Stomach (tissue), 8 donors: ENCODE measurements at regions not wholly inside any gene's neighbourhood (a gene's known extent, or its start where the extent isn't known, plus 50 kb on each side); places are given as distances from the start of the nearest gene placed in this dataset.

Experiments
- DNase-seq, 2 donors: peaks; one replicate each; pipeline versions ENCODE4 v3.0.0 to v3.0.0-alpha.2; 2013 to 2019
- H3K27ac ChIP-seq, 5 donors: fragments of 200-600 bp in 4 of 5; sonication (generic) in 4 of 5; one replicate each; pipeline ENCODE4 v1.5.1; 2013 to 2019; ENCODE audit warnings: mild to moderate bottlenecking in 1 of 5, moderate library complexity in 1 of 5
- H3K27me3 ChIP-seq, 3 donors: fragments of 200-600 bp; sonication (generic); one replicate each; pipeline ENCODE4 v1.5.1; 2017 to 2019; ENCODE audit warnings: mixed run types in 1 of 3
- H3K36me3 ChIP-seq, 4 donors: fragments of 200-600 bp; sonication (generic); 1 replicate in 3 of 4; 2 replicates in 1 of 4; pipeline ENCODE4 v1.5.1; 2016 to 2019
- H3K4me1 ChIP-seq, 4 donors: fragments of 200-600 bp; sonication (generic); one replicate each; pipeline ENCODE4 v1.5.1; 2016 to 2019
- H3K4me3 ChIP-seq, 4 donors: fragments of 200-600 bp; sonication (generic) in 3 of 4; one replicate each; pipeline ENCODE4 v1.5.1; 2016 to 2019; ENCODE audit warnings: mild to moderate bottlenecking in 1 of 4
- H3K9me3 ChIP-seq, 4 donors: fragments of 200-600 bp; sonication (generic); one replicate each; pipeline ENCODE4 v1.5.1; 2016 to 2019
- EP300 ChIP-seq: sonication (generic); formaldehyde crosslinking; IDR thresholded peaks from one replicate; pipeline ENCODE4 v1.6.1; 2017; ENCODE audit warnings: antibody characterized with exemption
- POLR2A ChIP-seq, 4 donors: fragments of 450-650 bp; IDR thresholded peaks; one replicate each; pipeline ENCODE4 v1.6.1; 2016; ENCODE audit warnings: antibody characterized with exemption in 4 of 4, control low read depth in 2 of 4, mild to moderate bottlenecking in 1 of 4, moderate library complexity in 1 of 4
- POLR2AphosphoS5 ChIP-seq, 3 donors: sonication (generic); formaldehyde crosslinking; IDR thresholded peaks; one replicate each; pipeline ENCODE4 v1.6.1; 2016; ENCODE audit warnings: antibody characterized with exemption in 3 of 3
- WGBS, 5 donors: extraction: QIAGEN DNeasy Blood & Tissue Kit in 3 of 5; methylation state at CpG; one replicate each; pipeline versions ENCODE4 v1.1.5 to v1.1.7; 2013 to 2018; 5-methylcytosine and 5-hydroxymethylcytosine counted together
- intact Hi-C: fragments of 100-400 bp; cut with DNase I; formaldehyde crosslinking; loops from one replicate; pipeline ENCODE4 v1.15.1; 2023; ENCODE audit warnings: low total_unique reads
- TF ChIP-seq, protein P1 (sequence below), 7 experiments: fragments of 450-650 bp in 4 of 7; fragments of 200-600 bp in 3 of 7; sonication (generic) in 3 of 7; IDR thresholded peaks; one replicate each; pipeline ENCODE4 v1.5.1; 2016 to 2019; ENCODE audit warnings: antibody characterized with exemption in 7 of 7, control low read depth in 2 of 7, mild to moderate bottlenecking in 1 of 7
- donor health status: healthy with polysubstance abuse.
- donor health status: Bipolar disorder and iron deficiency.
- donor health status: healthy.

DNA sequence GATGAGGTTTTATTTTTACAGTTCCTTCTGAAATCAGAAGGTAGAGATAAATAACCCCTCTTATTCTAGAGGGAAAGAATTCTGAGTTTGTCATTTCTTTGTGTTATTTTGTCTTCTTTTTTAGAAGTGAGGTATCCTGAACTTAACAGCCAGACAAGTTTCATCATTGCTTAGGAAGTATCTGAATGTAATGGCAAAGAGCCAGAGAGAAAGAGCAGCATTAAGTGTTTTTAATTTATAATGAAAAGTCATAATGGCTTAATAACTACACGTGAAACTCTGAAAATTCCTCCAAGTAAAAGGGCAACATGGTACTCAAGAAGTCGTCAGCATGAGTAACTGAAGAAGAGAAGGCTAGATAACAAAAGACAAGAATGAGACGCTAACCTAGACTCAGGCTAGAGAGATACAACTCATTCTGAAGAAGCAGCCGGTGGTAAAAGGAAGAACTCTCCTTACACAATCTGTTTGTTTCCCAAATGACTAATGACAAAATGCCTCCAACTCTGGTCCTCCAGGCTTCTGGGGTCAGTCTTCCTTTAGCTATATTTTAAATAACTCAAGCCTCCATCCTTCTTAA, 116.2 kb upstream of the NECTIN3 start:
- WGBS, 5 donors = 74 to 80% (median 77%) methylated on average over 4 of the region's 4 CpGs
- H3K9me3 ChIP-seq = peaks cover 0 to 13% (median 6%) of the 10 kb centered on the region in 4 donors
- H3K27me3 ChIP-seq = no peaks in the 10 kb centered on the region
- H3K4me1 ChIP-seq = no peaks in the 10 kb centered on the region
- no peak overlapping the region for H3K4me3 ChIP-seq
- no peaks in the 10 kb centered on the region for H3K36me3 ChIP-seq
- no peak overlapping the region for H3K27ac ChIP-seq
- intact Hi-C loops = no loop called here
- TF ChIP-seq EP300 = no peak
- no peak for TF ChIP-seq POLR2A (IDR thresholded peaks at IDR 0.05)
- TF ChIP-seq, protein P1, sequence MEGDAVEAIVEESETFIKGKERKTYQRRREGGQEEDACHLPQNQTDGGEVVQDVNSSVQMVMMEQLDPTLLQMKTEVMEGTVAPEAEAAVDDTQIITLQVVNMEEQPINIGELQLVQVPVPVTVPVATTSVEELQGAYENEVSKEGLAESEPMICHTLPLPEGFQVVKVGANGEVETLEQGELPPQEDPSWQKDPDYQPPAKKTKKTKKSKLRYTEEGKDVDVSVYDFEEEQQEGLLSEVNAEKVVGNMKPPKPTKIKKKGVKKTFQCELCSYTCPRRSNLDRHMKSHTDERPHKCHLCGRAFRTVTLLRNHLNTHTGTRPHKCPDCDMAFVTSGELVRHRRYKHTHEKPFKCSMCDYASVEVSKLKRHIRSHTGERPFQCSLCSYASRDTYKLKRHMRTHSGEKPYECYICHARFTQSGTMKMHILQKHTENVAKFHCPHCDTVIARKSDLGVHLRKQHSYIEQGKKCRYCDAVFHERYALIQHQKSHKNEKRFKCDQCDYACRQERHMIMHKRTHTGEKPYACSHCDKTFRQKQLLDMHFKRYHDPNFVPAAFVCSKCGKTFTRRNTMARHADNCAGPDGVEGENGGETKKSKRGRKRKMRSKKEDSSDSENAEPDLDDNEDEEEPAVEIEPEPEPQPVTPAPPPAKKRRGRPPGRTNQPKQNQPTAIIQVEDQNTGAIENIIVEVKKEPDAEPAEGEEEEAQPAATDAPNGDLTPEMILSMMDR (IDR thresholded peaks at IDR 0.05) = no peak
- TF ChIP-seq POLR2AphosphoS5 (IDR thresholded peaks at IDR 0.05) = no peak
- no peak for DNase-seq

DNA sequence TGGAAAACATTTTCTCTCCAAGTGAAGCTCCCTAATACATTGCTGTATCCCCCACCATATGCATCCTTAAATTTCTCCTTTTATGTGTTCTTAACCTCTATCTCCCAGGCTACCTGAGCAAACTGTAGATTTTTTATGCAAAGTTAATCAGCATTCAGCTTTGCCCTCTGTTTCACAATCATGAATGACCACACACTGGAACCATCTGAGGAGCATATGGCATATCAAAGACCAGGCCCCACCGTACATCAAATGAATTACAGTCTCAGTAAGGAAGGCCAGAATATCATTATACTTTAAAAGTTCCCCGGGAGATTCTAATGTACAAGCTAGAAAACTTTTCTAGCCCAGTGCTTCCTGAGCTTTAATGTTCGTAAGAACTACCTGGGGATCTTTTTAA, 115.5 kb upstream of the NECTIN3 start:
- TF ChIP-seq, protein P1 (IDR thresholded peaks at IDR 0.05) = no peak
- TF ChIP-seq POLR2AphosphoS5 (IDR thresholded peaks at IDR 0.05) (no peak), EP300 (no peak), POLR2A (IDR thresholded peaks at IDR 0.05) (no peak)
- intact Hi-C loops = no loop called here
- DNase-seq = no peak
- no peaks in the 10 kb centered on the region for H3K4me1 ChIP-seq
- 88 to 92% (median 91%) methylated on average over 3 of the region's 3 CpGs for WGBS, 5 donors
- peaks cover 0 to 6% (median 2%) of the 10 kb centered on the region in 4 donors for H3K9me3 ChIP-seq
- no peak overlapping the region for H3K27ac ChIP-seq
- no peaks in the 10 kb centered on the region for H3K36me3 ChIP-seq
- H3K27me3 ChIP-seq = no peaks in the 10 kb centered on the region
- H3K4me3 ChIP-seq = no peak overlapping the region

DNA sequence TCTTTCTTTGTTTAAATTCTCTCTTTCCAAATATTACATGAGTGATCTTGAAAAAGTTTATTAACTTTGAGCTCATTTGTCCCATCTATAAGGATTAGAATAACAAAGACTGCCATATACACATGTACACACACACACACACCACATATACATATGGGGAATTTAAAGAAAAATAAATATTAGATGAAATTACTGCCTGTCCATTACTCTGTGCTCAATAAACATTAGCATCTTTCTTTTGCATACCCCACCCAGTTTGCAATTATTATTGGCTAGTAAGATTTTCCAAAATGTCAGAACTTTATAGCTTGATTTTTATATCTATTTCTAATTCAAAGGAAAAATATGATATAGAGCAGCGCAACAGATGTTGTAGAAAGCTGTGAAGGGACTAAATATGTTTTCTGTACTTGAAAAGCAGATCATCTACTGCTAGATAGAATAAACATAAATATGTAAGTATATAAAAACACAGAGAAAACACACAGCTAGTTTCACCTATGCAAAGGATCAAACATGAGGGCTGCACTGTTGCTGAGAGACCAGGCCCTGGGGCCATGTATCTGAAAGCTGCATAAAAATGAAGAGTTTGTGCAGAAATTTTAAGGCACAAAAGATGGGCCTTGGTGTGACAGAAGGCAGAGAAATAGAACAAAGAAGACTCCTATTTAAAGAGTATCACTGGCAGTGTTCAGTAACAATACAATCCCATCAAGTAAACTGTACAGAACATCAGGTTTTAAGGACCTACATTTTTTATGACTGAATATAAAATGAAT, 114.2 kb upstream of the NECTIN3 start:
- intact Hi-C loops = no loop called here
- DNase-seq = no peak
- H3K4me1 ChIP-seq = no peaks in the 10 kb centered on the region
- WGBS, 5 donors = 92 to 100% (median 98%) methylated on average over 1 of the region's 1 CpG
- H3K4me3 ChIP-seq = no peak overlapping the region
- no peaks in the 10 kb centered on the region for H3K36me3 ChIP-seq
- no peaks in the 10 kb centered on the region for H3K9me3 ChIP-seq
- H3K27ac ChIP-seq = no peak overlapping the region
- no peaks in the 10 kb centered on the region for H3K27me3 ChIP-seq
- TF ChIP-seq, protein P1 (IDR thresholded peaks at IDR 0.05) = no peak
- no peak for TF ChIP-seq POLR2AphosphoS5 (IDR thresholded peaks at IDR 0.05)
- no peak for TF ChIP-seq POLR2A (IDR thresholded peaks at IDR 0.05)
- no peak for TF ChIP-seq EP300

DNA sequence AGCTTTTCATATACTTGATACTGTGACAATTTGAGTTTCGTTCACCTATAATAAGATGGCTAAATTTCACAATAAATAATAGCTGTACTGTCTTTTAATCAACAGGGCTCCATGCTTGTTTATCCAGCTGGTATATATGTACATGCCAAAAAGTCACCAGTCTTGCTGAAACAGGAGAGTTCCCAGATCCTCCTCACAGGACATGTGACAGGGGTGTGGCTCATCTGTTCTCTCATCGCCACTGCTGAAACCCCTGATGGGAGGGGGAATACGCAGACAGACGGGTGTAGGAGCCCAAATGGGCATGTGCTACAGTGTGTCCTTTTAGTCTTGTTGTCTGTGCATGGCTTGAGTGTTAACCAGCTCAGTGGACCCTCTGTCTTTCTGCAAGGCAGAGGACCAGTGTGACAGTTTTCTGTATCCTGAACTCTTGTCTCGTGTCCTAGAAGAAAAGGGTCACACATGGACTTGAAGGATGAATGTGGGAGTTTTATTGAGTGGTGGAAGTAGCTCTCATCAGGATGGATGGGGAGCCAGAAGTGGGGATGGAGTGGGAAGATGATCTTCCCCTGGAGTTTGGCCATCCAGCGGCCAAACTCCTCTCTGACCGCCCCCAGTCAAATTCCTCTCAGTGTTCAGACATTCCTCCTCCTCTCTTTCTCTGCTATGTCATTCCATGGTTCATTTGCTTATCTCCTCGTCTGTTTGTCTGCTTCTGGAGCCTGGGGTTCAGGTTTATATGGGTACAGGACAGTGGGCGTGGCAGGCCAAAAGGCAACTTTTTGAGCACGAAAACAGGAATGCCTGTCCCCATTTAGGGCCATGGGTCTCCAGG, 113.1 kb upstream of the NECTIN3 start:
- 67 to 82% (median 71%) methylated on average over 7 to 10 of the region's 10 CpGs for WGBS, 5 donors
- H3K9me3 ChIP-seq = no peaks in the 10 kb centered on the region
- H3K36me3 ChIP-seq = no peaks in the 10 kb centered on the region
- DNase-seq = no peak
- no peak overlapping the region for H3K4me3 ChIP-seq
- no peaks in the 10 kb centered on the region for H3K4me1 ChIP-seq
- intact Hi-C loops = no loop called here
- no peak overlapping the region for H3K27ac ChIP-seq
- H3K27me3 ChIP-seq = no peaks in the 10 kb centered on the region
- no peak for TF ChIP-seq POLR2AphosphoS5 (IDR thresholded peaks at IDR 0.05)
- TF ChIP-seq POLR2A (IDR thresholded peaks at IDR 0.05) = no peak
- TF ChIP-seq, protein P1 (IDR thresholded peaks at IDR 0.05) = no peak
- TF ChIP-seq EP300 = no peak
